COR-L47 (cell line): ENCODE measurements at regions not wholly inside any gene's neighbourhood (a gene's known extent, or its start where the extent isn't known, plus 50 kb on each side); places are given as distances from the start of the nearest gene placed in this dataset.
A peak's percentile ranks its signal among the peaks of the same experiment; 100 is the strongest.

Experiments used
- DNase-seq: peaks from one replicate; lab custom pipeline; 2025; lab: John Stamatoyannopoulos, UW

GRCh38 chr4:128488055-128488705 is 200.6 kb upstream of the PGRMC2 start:
- no peak for DNase-seq

GRCh38 chr4:128484896-128485295 is 197.3 kb upstream of the PGRMC2 start:
- DNase-seq = no peak

GRCh38 chr4:128483816-128484215 is 196.2 kb upstream of the PGRMC2 start:
- DNase-seq = peak; percentile 10

GRCh38 chr4:128483041-128483440 is 195.4 kb upstream of the PGRMC2 start:
- DNase-seq = no peak

- DNase-seq = no peak
Measured at GRCh38 chr4:128481752-128482480, 194.3 kb upstream of the PGRMC2 start.

- DNase-seq = no peak
Measured at GRCh38 chr4:128480945-128481344, 193.3 kb upstream of the PGRMC2 start.

GRCh38 chr4:128477540-128477939 is 189.9 kb upstream of the PGRMC2 start:
- DNase-seq = no peak

- DNase-seq = no peak
Measured at GRCh38 chr4:128475597-128475996, 188.0 kb upstream of the PGRMC2 start.

GRCh38 chr4:128471576-128471975 is 184.0 kb upstream of the PGRMC2 start:
- DNase-seq = no peak

- DNase-seq = no peak
Measured at GRCh38 chr4:128470492-128471053, 183.0 kb upstream of the PGRMC2 start.

GRCh38 chr4:128468123-128468989 is 180.7 kb upstream of the PGRMC2 start:
- DNase-seq = no peak

- no peak for DNase-seq
Measured at GRCh38 chr4:128465523-128465922, 177.9 kb upstream of the PGRMC2 start.

- DNase-seq = no peak
Measured at GRCh38 chr4:128463006-128463405, 175.4 kb upstream of the PGRMC2 start.

GRCh38 chr4:128462103-128462783 is 174.6 kb upstream of the PGRMC2 start:
- no peak for DNase-seq

- DNase-seq = no peak
Measured at GRCh38 chr4:128461291-128462102, 173.9 kb upstream of the PGRMC2 start.

GRCh38 chr4:128459547-128459946 is 171.9 kb upstream of the PGRMC2 start:
- DNase-seq = no peak

GRCh38 chr4:128458816-128459215 is 171.2 kb upstream of the PGRMC2 start:
- no peak for DNase-seq

GRCh38 chr4:128457726-128458125 is 170.1 kb upstream of the PGRMC2 start:
- DNase-seq = no peak

GRCh38 chr4:128456171-128456570 is 168.6 kb upstream of the PGRMC2 start:
- DNase-seq = no peak

GRCh38 chr4:128455480-128455879 is 167.9 kb upstream of the PGRMC2 start:
- DNase-seq = no peak

- no peak for DNase-seq
Measured at GRCh38 chr4:128454881-128455280, 167.3 kb upstream of the PGRMC2 start.
